RWPE1 (cell line): ENCODE measurements at regions not wholly inside any gene's neighbourhood (a gene's known extent, or its start where the extent isn't known, plus 50 kb on each side); places are given as distances from the start of the nearest gene placed in this dataset.

ENCODE experiments used
- CTCF ChIA-PET: fragments of 350-600 bp; sonication (Branson Sonifier 250); formaldehyde crosslinking; extraction: SDS; loops from one replicate; lab custom pipeline; 2021; lab: Yijun Ruan, JAX
- POLR2A ChIA-PET: fragments of 400-600 bp; formaldehyde crosslinking; extraction: SDS; loops from one replicate; lab custom pipeline; 2020; ENCODE audit warnings: antibody characterized with exemption; ENCODE audit not compliant: low non-redundant PET; lab: Yijun Ruan, JAX
- DNase-seq: peaks from one replicate; pipeline ENCODE4 v3.0.0; 2012; ENCODE audit warnings: low spot score
- H3K27ac ChIP-seq: fragments of 450-650 bp; 2 replicates; pipeline ENCODE4 v1.5.1; 2017
- CTCF ChIP-seq: fragments of 450-650 bp; conservative IDR thresholded peaks from 2 replicates; pipeline ENCODE4 v1.5.1; 2017; ENCODE audit warnings: low read depth, mild to moderate bottlenecking

GRCh38 chr5:167894631-167895472, 396.6 kb upstream of the WWC1 start:
- CTCF ChIA-PET = interaction anchor here (0.6 kb wide), 1 partner anchor 141 kb away, joined by 3 read pairs; no protein-coding TSS in a partner anchor
- DNase-seq = no peak
- H3K27ac ChIP-seq = no peak overlapping the region
- POLR2A ChIA-PET = no interaction called here
- TF ChIP-seq CTCF = no peak

DNA sequence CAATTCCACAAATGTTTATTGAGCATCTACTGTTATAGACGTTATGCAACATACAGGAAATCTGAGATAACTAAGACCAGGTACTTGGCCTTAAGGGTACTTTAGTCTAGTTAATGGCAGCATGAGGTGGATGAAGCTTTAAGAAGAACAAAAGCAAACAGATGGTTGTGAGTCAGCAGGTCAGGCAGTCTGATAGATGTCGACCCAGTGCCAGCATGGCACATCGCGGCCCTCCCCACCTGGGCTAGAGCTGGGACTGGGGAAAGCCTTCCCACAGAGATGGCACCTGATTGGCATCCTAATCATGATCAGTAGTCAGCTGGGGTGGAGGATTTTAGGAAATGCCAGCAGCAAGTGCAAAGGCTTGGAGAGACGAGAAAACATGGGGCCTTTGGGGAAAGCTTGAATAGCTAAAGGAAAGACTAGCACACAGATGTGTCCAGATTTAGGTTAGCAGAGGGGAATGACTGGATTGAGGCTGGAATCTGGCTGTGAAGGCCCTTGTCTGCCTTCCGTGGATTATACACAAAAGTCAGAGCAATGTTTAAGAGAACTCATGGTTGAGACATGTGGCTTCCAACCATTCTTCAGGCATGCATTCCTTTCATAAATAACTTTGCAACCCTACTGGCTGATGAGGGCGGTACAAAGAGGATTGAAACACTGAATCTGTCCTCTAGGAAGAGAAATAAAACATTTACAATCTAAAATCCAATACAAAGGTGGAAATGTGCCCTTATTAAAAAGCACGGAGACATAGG, 395.4 kb upstream of the WWC1 start:
- TF ChIP-seq CTCF = no peak
- H3K27ac ChIP-seq = no peak overlapping the region
- CTCF ChIA-PET = no interaction called here
- no peak for DNase-seq
- POLR2A ChIA-PET = interaction anchor here (0.6 kb wide), 1 partner anchor 290 kb away, joined by 3 read pairs; no protein-coding TSS in a partner anchor

- CTCF ChIA-PET = no interaction called here
- DNase-seq = no peak
- POLR2A ChIA-PET = no interaction called here
- TF ChIP-seq CTCF = no peak
- no peak overlapping the region for H3K27ac ChIP-seq
Observed at GRCh38 chr5:167896814-167897213, 394.6 kb upstream of the WWC1 start.

DNA sequence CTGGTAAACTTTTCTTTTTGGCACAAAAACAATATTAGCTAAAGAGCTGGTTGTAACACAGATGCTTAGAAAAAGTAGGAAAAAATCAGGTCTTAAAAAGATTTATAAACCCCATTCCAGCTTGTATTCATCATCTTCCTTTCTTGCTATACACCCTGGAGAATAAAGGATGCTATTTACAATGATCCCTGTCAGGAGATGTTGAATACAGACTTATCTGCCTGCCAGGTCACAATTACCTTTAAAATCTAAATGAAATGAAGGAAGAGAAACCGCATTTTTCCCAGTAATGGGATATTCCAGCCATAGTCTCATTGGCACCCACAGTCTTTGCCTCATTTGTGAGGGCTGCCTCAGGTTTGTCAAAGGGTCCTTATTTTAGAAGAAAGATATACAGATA, 394.1 kb upstream of the WWC1 start:
- TF ChIP-seq CTCF = no peak
- no peak overlapping the region for H3K27ac ChIP-seq
- CTCF ChIA-PET = no interaction called here
- POLR2A ChIA-PET = no interaction called here
- DNase-seq = no peak

DNA sequence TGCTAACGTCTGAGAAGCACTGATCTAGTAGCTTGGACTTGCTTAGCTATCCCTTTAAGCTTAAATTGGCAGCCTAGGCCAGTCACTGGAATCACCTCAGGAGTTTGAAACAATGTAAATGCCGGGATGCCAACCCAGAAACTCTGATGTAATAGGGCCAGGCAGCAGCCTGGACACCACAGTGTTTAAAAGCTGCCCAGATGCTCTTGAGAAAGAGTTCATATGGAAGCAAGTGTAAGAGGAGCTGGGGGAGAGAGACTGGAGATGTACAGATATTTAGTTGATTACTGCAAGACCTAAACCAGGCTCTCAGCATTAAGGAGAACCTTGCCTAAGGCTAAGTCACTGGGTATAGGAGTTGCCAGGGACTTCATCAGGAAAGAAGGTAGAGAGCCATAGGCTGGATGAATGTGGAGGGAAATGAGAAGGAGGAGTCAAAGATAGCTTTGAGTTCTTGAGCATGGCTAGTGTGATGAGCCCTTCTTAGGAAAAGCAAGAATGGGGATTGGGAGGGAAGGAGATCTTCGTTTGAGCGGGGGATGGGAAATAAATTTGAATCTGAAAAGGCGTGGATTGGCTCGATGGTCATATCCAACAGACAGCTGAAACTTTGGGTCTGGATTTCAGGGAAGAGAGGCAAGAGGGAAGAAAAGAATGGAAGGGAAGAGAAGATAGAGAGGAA, 392.9 kb upstream of the WWC1 start:
- POLR2A ChIA-PET = no interaction called here
- no peak for TF ChIP-seq CTCF
- CTCF ChIA-PET = interaction anchor here (0.6 to 0.7 kb wide), 2 partner anchors 86 to 371 kb away, joined by 3 read pairs; no protein-coding TSS in a partner anchor
- no peak overlapping the region for H3K27ac ChIP-seq
- DNase-seq = no peak

DNA sequence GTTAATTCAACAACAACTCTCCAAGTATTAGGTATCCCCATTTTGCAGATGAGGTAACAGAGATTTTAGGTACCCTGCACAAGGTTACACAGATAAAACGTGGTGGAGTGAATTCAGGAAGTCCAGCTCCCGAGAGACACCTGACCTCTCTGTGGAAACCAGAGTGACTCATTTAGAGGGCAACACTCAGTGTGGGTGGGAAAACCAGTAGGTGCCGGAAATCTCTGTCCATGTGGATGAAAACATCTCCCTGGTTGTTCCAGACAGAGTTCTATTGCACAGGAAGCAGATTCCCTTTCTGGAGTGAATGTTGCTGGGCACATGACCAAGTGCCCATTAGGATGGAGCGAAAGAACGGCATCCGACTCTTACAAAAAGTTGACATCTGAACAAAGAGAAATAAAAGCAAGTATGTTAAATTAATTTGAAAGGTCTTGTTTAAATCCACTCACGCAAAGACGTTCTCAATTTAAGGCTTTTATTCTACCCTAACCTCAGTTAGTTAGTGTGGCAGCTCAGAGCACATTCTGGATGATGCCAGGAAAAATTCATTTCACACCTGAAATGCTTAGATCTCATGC, 391.9 kb upstream of the WWC1 start:
- POLR2A ChIA-PET = no interaction called here
- CTCF ChIA-PET = interaction anchor here (1.0 kb wide), 1 partner anchor 176 kb away, joined by 3 read pairs; no protein-coding TSS in a partner anchor
- H3K27ac ChIP-seq = no peak overlapping the region
- peak; percentile 48 for DNase-seq
- no peak for TF ChIP-seq CTCF
